EL (cell line): ENCODE measurements at regions not wholly inside any gene's neighbourhood (a gene's known extent, or its start where the extent isn't known, plus 50 kb on each side); places are given as distances from the start of the nearest gene placed in this dataset.
"Not testable (repeated sequence)": the region's sequence is repeated elsewhere in the genome, so short reads cannot be mapped to it uniquely, and the experiment has no call there.

Source experiments
- DNase-seq: peaks from one replicate; pipeline ENCODE4 v3.0.0-alpha.2; 2016

- DNase-seq = peak; percentile 3
Measured at GRCh38 chr10:50688183-50688582, 51.6 kb upstream of the ASAH2B start.

DNA sequence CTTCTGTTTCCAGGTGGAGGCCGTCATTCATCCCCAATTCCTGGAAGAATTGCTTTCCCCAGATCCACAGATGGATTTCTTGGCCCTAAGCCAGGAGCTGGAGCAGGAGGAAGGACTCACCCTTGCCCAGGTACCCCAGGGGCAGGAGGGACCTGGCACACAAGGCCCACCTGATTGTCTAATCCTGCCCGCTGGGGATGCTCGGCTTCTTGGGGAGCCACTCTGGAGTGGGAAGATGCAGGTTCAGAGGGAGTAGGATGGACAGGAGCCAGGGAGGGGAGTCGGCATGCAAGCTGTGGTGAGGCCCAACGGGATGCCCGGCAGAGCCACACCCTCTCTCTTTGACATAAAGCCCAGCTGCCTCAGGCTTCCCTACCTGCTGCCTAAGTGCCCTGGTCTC, 55.4 kb upstream of the ASAH2B start:
- not testable (repeated sequence) for DNase-seq

DNA sequence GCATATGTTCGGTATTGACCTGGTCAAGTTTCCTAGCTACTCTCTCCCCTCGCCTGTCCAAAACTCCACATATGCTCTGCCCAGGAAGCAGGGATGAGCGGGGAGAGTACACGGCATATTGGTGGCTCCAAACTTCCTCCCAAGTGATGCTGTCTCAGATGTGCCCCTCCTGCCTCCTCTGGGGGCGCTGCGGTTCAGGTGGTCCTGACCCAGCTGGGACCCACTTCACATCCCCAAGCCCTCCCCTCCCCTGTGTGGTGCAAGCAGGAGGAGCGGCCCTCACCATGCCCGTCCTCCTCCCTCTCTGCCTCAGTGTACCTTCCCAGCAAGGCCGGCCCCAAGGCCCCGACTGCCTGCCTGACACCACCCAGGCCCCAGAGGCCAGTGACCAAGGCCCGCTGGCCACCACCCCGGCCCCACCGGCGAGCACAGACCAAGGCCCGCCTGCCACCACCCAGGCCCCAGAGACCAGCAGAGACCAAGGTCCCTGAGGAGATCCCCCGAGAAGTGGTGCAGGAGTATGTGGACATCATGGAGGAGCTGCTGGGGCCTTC, 56.5 kb upstream of the ASAH2B start:
- not testable (repeated sequence) for DNase-seq

- not testable (repeated sequence) for DNase-seq
Measured at GRCh38 chr10:50680606-50681005, 56.9 kb upstream of the SGMS1 start.

GRCh38 chr10:50679149-50679548, 55.4 kb upstream of the SGMS1 start:
- DNase-seq = no peak

- not testable (repeated sequence) for DNase-seq
Measured at GRCh38 chr10:50675555-50675954, 51.8 kb upstream of the SGMS1 start.

- no peak for DNase-seq
Measured at GRCh38 chr10:50674469-50675254, 50.9 kb upstream of the SGMS1 start.
